ENCODE measurements at regions not wholly inside any gene's neighbourhood (a gene's known extent, or its start where the extent isn't known, plus 50 kb on each side); places are given as distances from the start of the nearest gene placed in this dataset.

- Histone ChIP-seq H3K27me3 (ENCODE audit: control insufficient read depth, insufficient read depth, low read length) (no peaks in the 10 kb centered on the region), H3K36me3 (ENCODE audit: control insufficient read depth, insufficient read depth, low read length) (no peaks in the 10 kb centered on the region), H3K4me3 (ENCODE audit: low read depth, low read length) (no peak overlapping the region)
- TF ChIP-seq, protein P1, sequence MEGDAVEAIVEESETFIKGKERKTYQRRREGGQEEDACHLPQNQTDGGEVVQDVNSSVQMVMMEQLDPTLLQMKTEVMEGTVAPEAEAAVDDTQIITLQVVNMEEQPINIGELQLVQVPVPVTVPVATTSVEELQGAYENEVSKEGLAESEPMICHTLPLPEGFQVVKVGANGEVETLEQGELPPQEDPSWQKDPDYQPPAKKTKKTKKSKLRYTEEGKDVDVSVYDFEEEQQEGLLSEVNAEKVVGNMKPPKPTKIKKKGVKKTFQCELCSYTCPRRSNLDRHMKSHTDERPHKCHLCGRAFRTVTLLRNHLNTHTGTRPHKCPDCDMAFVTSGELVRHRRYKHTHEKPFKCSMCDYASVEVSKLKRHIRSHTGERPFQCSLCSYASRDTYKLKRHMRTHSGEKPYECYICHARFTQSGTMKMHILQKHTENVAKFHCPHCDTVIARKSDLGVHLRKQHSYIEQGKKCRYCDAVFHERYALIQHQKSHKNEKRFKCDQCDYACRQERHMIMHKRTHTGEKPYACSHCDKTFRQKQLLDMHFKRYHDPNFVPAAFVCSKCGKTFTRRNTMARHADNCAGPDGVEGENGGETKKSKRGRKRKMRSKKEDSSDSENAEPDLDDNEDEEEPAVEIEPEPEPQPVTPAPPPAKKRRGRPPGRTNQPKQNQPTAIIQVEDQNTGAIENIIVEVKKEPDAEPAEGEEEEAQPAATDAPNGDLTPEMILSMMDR (IDR thresholded peaks at IDR 0.05; ENCODE audit: insufficient read depth, low read length, poor library complexity, severe bottlenecking): no peak
- no peak for DNase-seq (ENCODE audit: low read depth)
Measured at GRCh38 chr16:8489580-8489979, 100.7 kb downstream of the TMEM114 start.

GRCh38 chr16:8486985-8487384 is 103.3 kb downstream of the TMEM114 start:
- no peaks in the 10 kb centered on the region for H3K27me3 ChIP-seq (ENCODE audit: control insufficient read depth, insufficient read depth, low read length)
- H3K36me3 ChIP-seq (ENCODE audit: control insufficient read depth, insufficient read depth, low read length): no peaks in the 10 kb centered on the region
- DNase-seq (ENCODE audit: low read depth): no peak
- no peak overlapping the region for H3K4me3 ChIP-seq (ENCODE audit: low read depth, low read length)
- TF ChIP-seq, protein P1 (IDR thresholded peaks at IDR 0.05; ENCODE audit: insufficient read depth, low read length, poor library complexity, severe bottlenecking): no peak

GRCh38 chr16:8483396-8483795 is 106.9 kb downstream of the TMEM114 start:
- TF ChIP-seq, protein P1 (IDR thresholded peaks at IDR 0.05; ENCODE audit: insufficient read depth, low read length, poor library complexity, severe bottlenecking): no peak
- DNase-seq (ENCODE audit: low read depth): no peak
- no peak overlapping the region for H3K4me3 ChIP-seq (ENCODE audit: low read depth, low read length)
- no peaks in the 10 kb centered on the region for H3K36me3 ChIP-seq (ENCODE audit: control insufficient read depth, insufficient read depth, low read length)
- no peaks in the 10 kb centered on the region for H3K27me3 ChIP-seq (ENCODE audit: control insufficient read depth, insufficient read depth, low read length)

DNA sequence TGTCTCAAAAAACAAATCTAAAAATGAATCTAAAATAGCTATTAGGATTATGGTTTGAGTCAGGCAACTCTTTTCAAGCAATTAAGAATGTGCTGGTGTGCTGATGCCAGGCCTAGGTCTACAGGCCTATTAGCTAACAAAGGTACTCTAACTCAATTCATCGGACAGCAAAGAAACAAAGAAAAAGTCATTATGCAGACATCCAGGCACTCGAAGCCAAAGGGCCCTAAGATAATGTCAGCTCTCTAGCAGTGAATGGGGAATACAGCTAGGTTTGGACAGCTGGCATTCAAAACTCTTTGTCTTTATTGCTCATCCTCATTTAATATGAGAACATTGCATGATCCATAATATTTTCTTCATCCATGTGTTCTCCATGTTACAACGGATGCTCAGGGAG is 108.5 kb downstream of the TMEM114 start:
- H3K36me3 ChIP-seq (ENCODE audit: control insufficient read depth, insufficient read depth, low read length): no peaks in the 10 kb centered on the region
- H3K4me3 ChIP-seq (ENCODE audit: low read depth, low read length): no peak overlapping the region
- H3K27me3 ChIP-seq (ENCODE audit: control insufficient read depth, insufficient read depth, low read length): no peaks in the 10 kb centered on the region
- TF ChIP-seq, protein P1 (IDR thresholded peaks at IDR 0.05; ENCODE audit: insufficient read depth, low read length, poor library complexity, severe bottlenecking): no peak
- DNase-seq (ENCODE audit: low read depth): no peak

- DNase-seq (ENCODE audit: low read depth): no peak
- Histone ChIP-seq H3K4me3 (ENCODE audit: low read depth, low read length) (no peak overlapping the region), H3K36me3 (ENCODE audit: control insufficient read depth, insufficient read depth, low read length) (no peaks in the 10 kb centered on the region), H3K27me3 (ENCODE audit: control insufficient read depth, insufficient read depth, low read length) (no peaks in the 10 kb centered on the region)
- TF ChIP-seq, protein P1 (IDR thresholded peaks at IDR 0.05; ENCODE audit: insufficient read depth, low read length, poor library complexity, severe bottlenecking): no peak
Measured at GRCh38 chr16:8476824-8477223, 113.5 kb downstream of the TMEM114 start.

DNA sequence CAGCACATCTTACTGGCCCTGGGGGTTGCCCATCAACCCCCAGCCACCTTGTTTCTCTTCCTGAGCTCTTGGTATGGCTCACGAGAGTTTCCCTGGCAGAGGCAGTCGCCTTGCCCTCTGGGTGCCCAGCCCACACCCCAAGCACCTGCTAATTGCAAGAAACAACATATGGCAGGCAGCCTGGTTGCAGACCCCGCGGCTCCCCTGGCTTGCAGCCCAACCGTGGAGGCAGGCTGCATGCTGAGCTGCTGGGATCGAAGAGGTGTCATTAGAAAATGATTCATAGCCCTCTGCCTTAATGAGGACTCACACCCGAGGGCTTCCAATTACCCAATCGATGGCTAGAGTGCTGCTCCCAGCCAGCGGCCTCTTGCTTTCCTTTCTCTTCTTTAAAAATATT is 115.7 kb downstream of the TMEM114 start:
- TF ChIP-seq, protein P1 (IDR thresholded peaks at IDR 0.05; ENCODE audit: insufficient read depth, low read length, poor library complexity, severe bottlenecking): no peak
- no peaks in the 10 kb centered on the region for H3K27me3 ChIP-seq (ENCODE audit: control insufficient read depth, insufficient read depth, low read length)
- DNase-seq (ENCODE audit: low read depth): no peak

More for the DNA sequence above, 115.7 kb downstream of the TMEM114 start:
- Histone ChIP-seq H3K36me3 (ENCODE audit: control insufficient read depth, insufficient read depth, low read length) (no peaks in the 10 kb centered on the region), H3K4me3 (ENCODE audit: low read depth, low read length) (no peak overlapping the region)
